Cerebellar cortex (tissue), 1 donor: ENCODE measurements at regions not wholly inside any gene's neighbourhood (a gene's known extent, or its start where the extent isn't known, plus 50 kb on each side); places are given as distances from the start of the nearest gene placed in this dataset.

Source experiments
- DNase-seq: peaks from one replicate; pipeline ENCODE4 v3.0.0-alpha.2; 2015; ENCODE audit warnings: low spot score

GRCh38 chr6:113457198-113457597 is 399.9 kb upstream of the MARCKS start:
- no peak for DNase-seq

GRCh38 chr6:113457751-113458150 is 399.4 kb upstream of the MARCKS start:
- DNase-seq: no peak

- no peak for DNase-seq
Measured at GRCh38 chr6:113458368-113459010, 398.7 kb upstream of the MARCKS start.

- DNase-seq: peak; percentile 11
Measured at GRCh38 chr6:113461153-113461932, 395.8 kb upstream of the MARCKS start.

- DNase-seq: no peak
Measured at GRCh38 chr6:113464536-113464935, 392.6 kb upstream of the MARCKS start.

- DNase-seq: no peak
Measured at GRCh38 chr6:113464960-113465359, 392.2 kb upstream of the MARCKS start.

- no peak for DNase-seq
Measured at GRCh38 chr6:113466526-113466925, 390.6 kb upstream of the MARCKS start.

- DNase-seq: no peak
Measured at GRCh38 chr6:113475392-113475791, 381.8 kb upstream of the MARCKS start.

- DNase-seq: no peak
Measured at GRCh38 chr6:113476937-113477839, 380.0 kb upstream of the MARCKS start.

GRCh38 chr6:113480616-113481015 is 376.5 kb upstream of the MARCKS start:
- DNase-seq: no peak

- no peak for DNase-seq
Measured at GRCh38 chr6:113481458-113481857, 375.7 kb upstream of the MARCKS start.

GRCh38 chr6:113481910-113482309 is 375.2 kb upstream of the MARCKS start:
- no peak for DNase-seq

GRCh38 chr6:113482771-113483170 is 374.4 kb upstream of the MARCKS start:
- no peak for DNase-seq

- no peak for DNase-seq
Measured at GRCh38 chr6:113486199-113486598, 370.9 kb upstream of the MARCKS start.

GRCh38 chr6:113487489-113488058 is 369.6 kb upstream of the MARCKS start:
- DNase-seq: no peak

- no peak for DNase-seq
Measured at GRCh38 chr6:113488061-113488460, 369.1 kb upstream of the MARCKS start.

- no peak for DNase-seq
Measured at GRCh38 chr6:113488812-113489685, 368.1 kb upstream of the MARCKS start.

GRCh38 chr6:113489952-113490746 is 367.0 kb upstream of the MARCKS start:
- no peak for DNase-seq

- DNase-seq: no peak
Measured at GRCh38 chr6:113491376-113491775, 365.8 kb upstream of the MARCKS start.

GRCh38 chr6:113493991-113494390 is 363.2 kb upstream of the MARCKS start:
- no peak for DNase-seq
